NCI-H82 (cell line): ENCODE measurements at regions not wholly inside any gene's neighbourhood (a gene's known extent, or its start where the extent isn't known, plus 50 kb on each side); places are given as distances from the start of the nearest gene placed in this dataset.

Source experiments
- DNase-seq: peaks from one replicate; lab custom pipeline; 2025; lab: John Stamatoyannopoulos, UW

DNA sequence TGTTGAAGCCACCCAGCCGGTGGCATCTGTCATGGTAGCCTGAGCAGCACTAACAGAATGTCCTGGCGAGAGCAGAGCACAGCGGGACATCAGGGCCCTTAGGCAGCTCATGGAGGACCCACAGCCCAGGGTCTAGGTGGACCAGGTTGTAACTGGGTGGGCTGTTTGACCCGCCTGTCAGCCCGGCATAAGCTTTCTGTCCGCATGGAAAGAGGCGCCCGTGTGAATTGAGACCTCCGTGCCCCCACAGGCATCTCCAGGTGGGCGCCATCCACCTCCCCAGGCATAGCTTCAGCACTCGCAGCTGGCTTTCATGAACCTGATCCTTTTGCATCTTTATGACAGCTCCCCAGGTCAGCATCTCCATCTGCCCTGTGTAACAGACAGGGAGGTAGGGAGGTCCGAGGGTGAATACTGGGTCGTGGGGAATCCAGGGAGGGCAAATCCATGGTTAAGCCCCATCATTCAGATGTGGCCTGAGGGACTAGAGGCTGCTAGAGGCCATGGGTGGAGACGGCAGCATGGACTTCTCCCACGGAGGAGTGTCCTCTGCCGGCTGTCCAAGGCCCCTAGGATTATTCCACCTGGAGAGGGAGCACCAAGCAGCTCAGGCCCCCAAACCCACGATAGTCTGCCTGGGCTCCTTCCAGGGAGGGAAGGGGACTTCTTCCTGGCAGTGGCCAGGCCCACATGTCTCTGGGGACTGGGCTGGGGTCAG, 371.6 kb upstream of the MKI67 start:
- no peak for DNase-seq

DNA sequence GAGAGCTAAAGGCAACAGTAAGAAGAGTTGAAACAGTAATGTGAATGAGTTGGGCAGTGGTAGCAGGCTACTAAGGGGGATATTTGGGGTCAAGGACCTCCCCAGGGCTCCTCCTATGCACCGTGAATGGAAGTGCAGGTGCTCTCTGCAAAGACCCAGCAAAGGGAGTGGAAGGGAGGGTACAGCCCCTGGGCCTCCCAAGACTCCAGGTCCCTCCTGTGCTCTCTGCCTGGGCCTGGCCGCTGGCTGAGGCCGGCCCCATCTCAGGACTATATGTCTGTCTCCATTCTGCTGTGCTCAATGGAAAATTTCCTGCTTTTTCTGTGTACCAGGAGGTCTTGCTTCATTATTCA, 372.1 kb upstream of the MKI67 start:
- DNase-seq: no peak

DNA sequence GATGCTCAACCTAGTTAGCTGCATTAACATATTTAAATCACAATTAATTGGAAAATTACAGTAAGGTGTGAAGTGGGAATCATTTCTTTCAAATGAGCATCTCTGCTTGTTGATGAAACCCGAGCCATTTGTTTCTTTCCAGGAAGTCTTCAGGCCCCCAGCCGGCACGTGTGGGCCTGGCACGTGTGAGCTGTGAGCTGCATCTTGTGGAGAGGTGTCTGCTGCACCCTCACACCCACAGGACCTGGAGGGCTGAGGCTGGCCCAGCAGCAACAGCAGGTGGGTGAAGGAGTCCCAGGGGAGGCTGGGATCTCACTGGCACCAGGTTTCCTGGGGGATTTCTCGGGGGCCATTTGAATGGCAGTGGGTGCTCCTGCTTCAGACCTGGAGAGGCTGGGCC, 372.5 kb upstream of the MKI67 start:
- no peak for DNase-seq

DNA sequence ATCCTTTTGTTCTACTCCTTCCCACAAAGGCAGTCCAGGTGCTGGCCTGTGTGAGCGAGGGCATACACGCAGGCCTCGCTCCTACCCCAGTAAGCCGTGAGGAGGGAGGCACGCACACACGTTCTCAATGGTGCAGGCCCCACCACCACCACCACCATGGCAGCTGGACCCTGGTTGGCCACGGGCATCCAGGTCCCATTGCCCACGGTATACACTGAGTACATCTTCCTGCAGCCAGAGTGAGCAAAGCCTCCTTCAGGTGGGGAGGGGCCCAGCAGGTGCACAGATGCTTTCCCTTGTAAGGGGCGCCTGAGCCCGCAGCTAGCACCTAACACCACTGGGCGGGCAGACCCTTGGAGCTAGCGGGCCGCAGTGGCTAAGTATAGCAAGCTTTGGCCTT, 373.3 kb upstream of the MKI67 start:
- no peak for DNase-seq

DNA sequence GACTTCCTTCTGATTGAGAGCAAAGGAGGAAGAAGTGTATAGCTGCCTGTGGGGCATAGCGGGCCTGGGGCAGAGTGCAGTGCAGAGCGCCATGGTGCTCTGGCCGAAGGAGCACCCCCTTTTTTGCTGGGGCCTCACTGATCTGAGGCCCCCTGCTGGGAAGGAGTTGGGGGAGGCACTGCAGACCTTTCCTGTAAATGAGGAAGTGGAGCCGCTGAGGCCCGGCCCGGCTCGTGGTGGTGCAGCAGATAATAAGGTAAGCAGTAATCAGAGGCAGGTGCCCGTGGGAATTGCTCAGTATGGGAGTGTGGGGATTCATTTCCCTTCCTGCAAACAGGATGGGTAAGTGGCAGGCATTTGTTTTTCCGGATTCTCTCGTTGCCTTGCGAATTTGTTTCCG, 373.7 kb upstream of the MKI67 start:
- DNase-seq: no peak

DNA sequence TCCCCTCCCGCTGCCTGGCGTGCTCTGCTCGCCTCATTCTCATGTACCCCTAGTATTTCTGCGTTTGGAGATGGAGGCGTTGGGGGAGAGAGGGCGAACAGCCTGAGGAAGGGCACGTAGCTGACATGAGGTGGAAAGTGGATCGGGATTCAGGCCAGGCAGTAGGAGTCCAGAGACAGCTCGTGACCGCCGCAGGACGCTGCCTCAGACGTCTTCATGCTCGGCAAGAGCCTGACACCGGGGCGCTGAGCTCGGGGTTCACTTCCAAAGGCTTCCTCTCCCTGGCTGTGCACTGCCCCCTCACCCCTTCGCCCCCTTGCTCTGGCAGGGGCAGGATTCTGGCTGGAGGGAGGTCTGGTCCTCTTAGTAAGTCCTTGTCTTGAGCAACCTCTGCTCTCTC, 374.4 kb upstream of the MKI67 start:
- DNase-seq: no peak

DNA sequence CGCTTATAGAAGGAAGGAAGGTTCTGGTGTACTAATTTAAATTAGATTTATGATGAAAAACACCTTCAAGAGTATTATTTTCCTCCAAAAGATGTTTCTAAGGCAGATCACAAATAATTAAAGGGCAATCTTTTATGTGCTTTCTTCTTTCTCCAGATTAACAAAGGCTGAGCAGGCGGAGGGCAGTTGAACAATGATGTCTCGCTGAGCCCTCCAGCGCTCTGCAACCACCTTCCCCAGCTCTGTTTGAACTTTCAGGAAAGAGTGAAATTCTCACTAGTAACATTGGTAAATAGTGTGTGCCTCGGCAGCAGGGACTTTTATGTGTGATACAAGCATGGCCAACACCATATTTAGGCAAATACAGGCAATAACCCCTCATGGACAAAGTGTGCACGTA, 379.1 kb upstream of the MKI67 start:
- DNase-seq: no peak

DNA sequence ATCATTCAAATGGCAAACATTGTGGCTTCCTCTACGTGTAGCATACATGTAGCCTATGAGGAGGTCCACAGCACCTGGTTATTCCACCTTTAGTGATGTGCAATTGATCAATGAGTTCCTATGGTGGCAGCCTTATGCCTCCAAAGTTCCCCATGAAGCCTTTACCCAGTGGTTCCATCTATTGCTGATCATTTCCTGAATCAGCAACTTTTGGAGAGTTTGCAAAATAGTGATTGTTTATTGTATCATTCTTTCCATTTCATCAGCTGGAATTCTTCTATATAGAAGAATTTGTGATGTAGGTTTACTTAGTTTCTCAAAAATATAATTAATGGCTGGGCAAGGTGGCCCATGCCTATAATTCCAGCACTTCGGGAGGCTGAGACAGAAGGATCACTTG, 380.2 kb upstream of the MKI67 start:
- DNase-seq: no peak

DNA sequence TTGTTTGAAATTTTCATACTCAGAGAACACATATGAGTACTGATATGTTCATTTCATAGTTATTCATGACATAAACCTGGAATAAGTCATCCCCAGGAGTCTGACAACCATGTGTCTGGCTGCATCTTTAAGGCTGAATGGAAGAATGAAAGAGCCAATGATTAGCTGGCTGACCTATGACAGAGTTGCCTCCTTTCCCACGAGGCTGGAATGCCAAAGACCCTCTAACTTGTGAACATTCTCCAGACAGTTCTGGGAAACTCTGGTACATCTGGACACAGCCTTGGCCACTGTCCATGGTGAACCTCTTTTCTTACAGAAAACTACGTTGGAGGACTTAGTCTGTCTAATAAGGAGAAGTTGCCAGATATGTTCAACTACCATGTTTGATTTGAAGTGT, 380.8 kb upstream of the MKI67 start:
- DNase-seq: no peak

DNA sequence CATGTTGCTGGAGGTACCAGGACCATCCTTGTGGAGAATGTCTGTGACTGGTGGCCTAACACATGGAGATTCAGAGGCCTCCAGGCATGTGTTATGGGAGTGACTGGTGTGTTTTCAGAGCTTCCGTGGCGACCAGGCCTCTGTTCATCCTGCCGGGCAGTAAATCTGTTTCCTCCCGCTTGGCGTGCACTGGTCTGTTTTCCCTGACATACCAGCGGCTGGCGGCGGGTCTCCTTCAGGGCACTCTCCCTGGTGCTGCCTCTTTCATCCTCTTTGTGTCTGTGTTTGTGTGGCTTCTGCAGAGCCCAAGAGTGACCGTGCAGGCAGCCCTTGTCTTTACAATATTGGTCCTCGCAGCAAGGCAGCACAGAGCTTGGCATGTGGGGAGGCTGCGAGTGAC, 385.1 kb upstream of the MKI67 start:
- DNase-seq: no peak

DNA sequence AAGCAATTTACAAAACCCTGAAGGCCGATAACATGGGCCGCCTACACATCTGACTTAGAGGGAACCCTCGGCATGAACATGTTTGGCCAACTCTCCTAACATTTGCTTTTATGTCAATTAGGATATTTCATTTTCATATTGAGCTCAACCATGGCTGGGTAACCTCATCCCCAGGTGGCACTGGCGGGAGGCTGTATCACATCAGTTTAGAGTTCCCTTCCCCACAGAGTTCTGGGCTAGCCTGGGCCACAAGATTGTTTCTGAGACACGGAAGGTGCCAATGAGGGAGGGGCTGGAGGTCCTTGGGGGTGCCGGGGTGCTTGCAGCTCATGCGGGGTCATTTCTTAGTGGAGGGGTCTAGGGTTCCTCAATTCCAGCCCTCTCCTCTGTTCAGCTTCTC, 386.5 kb upstream of the MKI67 start:
- DNase-seq: no peak

DNA sequence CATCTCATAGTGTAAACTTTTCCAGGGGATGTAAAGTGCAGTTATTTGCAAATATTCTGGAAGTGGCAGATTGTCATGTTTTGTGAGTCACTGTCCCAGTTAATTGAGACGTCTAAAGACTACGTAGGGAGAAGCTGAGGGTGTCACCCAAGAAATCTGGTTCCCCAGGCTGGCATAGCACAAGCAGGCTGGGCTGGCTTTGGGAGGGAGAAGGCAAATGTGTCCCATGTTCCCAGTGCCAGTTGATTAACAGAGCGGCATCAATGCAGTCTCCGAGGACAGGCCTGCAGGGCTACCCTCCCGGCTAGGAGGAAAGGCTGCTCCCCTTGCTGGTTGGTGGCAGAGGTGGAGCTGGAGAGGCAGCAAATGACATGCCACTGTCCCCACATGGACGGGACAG, 388.3 kb upstream of the MKI67 start:
- DNase-seq: no peak

DNA sequence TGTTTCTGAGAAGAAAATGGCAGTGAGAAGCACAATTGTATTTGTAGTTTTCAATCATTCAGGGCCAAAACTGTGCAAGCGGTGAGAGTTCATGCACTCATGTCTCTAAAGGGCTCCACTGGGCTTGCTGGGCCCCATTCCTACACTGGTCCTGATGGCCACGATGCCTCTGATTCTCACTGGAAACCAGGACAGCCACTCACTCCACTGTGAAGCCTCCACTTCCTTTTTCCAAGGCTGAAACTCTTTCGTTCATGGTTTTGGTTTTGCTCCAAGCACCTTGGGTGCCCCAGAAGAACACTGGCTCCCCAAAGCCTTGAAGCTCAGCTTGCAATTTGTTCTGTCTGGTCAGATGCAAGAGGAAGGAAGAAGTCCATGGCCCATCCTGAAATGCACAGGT, 390.0 kb upstream of the MKI67 start:
- DNase-seq: no peak

DNA sequence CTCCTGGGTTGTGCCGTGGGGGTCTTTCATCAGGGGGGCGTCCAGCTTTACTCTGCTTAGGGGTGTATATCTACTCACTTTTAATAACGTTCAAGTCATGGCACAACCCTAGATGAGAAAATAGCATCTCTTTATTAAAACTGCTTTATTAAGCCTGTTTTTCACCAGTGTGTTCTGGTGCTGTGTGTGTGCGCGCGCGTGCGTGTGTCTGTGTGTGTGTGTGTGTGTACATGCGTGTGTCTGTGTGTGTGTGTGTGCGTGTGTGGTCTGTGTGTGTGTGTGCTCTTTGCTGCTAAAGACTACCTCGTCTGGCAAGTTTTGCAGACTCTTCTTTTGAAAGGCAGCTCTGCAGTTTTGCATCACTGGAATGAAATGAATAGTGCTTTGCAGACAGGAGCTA, 390.9 kb upstream of the MKI67 start:
- DNase-seq: no peak

DNA sequence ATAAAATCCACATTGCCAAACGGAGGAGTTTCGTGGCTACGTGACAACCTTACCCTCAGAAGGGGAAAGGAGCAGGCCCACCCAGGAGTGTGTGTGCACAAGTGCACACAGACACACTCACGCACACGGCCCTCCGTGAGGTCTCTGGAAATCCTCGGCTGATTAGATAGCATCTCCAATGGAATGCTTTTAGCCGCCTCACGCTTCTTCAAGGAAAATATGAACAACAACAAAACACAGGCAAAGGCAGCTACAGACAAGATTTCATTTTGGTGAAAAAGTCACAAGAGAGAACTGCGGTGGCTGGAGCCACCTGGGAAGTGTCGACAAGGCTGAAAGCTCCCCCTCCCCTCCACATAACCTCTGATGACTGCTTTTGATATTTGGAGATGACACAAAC, 391.8 kb upstream of the MKI67 start:
- DNase-seq: no peak

DNA sequence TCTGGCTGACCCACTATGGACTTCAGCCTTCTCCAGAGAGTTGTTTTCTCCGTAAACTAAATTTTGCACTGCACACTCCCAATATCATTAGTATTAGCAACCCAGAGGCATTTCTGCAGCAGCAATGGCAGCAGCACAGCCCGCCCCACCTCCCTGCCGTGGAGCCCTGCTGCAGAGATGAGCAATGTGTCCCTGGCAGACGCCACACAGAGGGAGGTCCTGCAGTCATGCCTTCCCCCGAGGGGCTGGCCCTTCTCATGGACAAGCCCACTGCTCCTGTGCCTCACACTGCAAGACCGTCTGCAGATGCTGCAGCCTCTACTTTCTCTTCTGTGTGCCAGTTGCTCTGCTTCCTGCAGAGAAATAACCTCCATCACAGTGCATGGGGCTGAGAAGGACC, 393.4 kb upstream of the MKI67 start:
- DNase-seq: no peak

DNA sequence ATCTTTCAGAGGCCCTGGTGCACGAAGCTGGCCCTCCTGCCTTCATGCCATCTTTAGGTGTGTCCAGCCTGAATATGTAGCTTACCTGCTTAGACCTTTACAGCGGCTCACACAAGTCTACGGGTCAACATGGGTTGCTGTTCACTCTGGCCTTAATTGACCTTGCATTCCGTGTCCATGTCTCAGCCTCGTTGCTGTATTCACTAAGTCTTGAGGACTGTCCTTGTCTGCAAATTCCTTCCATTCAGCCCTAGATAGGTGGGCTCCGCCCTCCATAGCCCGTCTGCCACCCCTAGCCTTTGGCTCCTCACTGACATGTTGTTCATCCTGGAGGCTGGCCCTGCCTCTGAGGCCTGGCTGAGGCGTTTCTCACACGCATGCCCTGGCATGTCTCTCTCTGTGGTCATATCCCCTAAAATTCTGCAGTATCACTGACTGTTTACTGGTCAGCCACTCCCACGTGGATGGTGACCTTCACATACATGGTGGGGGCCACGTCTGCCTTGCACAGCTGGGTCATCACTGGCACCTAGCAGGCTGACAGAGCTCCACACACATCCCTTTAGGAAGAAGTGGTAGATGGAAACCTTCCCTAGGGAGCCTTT, 394.1 kb upstream of the MKI67 start:
- no peak for DNase-seq

DNA sequence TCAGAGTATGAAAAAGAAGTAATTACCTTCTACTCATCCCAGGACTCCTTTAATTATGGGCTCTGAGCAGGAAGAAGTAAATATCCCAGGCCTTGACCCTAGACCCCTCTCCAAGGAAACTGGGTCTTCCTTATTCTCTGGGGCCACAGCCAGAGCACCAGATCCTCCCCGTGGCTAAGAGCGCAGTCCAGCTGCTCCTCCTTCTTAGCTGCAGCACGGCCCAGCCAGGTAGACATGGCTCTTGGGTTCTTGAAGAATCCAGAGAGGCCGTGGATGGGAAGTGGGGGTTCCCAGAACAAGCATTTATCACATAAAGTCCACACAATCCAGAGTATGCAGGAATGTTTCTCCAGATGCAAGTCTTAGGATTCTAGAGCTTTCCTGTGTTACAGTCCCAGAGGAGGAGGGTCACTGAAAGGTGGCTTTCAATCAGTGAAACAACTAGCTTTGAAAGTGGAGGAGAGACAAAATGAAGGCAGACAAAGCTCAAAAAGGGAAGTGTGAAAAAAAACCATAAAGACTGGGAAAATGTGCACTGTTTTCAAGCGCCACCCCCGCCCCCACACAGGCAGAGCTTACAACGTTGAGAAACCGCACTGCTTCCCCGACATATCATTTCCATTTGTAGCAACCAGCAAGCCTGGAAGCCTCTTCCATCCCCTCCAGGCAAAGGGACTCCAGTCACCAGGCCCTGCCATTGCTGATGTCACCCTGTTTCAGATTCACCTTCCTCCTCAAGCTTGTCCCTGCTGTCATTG, 396.5 kb upstream of the MKI67 start:
- no peak for DNase-seq

DNA sequence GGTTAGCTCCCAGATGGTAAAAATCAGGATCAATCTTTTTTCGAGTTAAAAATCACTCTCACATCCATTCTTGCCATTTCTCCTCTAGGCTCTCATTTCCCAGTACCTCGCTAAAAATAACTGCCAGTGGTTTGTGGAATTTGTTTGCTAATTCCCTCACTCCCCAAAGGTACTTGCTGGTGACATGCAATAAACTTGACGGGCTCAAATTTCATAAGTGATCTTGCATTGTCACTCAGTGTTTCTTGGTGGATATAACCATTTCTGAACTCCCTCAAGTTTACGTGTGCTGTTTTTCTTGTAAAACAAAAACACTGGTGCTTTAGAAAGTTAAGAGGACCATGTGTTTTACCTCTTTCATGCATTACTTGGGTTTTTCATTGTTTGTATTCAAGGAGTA, 399.2 kb upstream of the MKI67 start:
- DNase-seq: no peak

DNA sequence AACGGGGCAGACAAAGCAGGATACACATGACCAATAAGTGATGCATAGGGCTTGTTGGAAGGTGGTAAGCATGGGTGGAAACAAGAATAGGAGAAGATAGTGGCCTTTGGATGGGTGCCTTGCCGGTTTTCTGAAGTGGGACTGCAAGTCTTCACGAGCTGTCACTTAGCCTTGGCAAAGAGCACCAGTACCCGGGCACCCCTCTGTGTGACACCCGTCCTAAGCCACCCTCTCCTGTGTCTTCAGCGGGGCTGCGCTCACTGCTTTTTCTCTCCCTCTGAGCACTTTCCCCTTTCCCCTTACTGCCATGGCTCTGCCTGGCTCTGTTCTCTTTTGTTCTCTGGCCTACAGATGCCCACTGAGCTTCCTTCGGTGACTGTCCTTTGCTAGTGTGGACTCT, 399.7 kb upstream of the MKI67 start:
- no peak for DNase-seq

DNA sequence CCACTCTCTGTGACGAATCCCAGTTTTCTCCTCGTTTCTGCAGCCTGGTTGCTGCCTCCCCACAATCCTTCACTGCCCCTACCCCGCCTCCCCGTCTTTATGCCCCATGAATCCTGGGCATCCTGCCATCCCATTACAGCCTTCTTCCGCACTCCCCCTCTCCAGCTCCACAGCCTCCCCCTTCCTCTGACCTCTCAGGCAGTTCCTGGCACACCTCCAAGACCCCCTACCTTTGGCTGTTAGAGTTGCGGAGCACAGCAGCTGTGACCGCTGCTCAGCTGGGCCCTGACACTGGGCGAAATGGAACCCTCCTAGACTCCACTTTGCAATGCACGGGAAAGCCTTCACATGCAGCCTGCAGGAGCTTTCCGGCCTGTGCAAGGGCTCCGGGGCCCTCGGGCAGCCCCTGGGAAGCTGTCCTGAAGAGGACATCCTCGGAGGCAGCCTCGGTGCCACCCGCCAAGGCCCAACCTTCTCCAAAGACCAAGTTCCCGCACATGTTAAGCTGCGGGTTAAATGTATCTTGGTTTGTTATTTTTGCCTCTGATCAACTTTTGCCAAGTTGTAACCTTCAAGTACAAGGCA, 400.7 kb upstream of the MKI67 start:
- no peak for DNase-seq

DNA sequence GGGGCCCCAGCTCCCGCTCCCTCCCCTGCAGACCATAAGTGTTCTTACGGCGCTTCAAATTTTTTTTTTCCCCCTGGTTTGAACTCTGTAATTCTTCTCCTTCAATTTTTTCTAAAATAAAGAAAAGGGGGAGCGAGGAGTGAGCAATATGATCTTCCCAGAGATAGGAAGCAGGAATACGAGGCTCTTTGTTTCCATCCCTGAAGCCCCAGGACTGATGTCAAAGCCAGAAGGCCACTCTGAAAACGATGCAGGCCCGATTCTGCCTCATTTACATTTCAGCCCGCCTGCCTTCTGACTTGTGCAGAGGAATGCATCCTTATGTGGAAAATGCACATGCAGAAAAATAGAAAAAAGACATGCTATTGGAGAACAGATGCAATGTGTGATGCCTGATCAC, 401.5 kb upstream of the MKI67 start:
- DNase-seq: no peak

DNA sequence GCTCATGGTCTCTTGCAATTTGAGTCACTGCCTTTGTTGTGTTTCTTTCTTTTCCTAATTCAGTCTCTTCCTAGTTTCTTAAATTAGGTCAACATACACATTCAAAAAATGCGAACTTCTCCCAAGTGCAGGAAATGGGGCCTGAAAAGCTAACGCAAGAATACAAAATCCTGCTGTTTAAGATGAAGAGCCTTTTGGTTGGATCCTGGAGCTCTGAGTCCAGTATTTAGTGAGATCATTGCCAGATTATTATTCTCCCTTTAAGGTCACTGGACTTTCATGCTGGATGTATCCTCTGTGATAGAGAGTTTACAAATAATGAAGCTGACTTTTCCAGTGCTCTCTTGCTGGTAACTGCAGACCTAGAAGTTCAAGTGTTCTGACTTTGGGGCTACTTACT, 401.9 kb upstream of the MKI67 start:
- no peak for DNase-seq
